GM18909 (cell line): ENCODE measurements at regions not wholly inside any gene's neighbourhood (a gene's known extent, or its start where the extent isn't known, plus 50 kb on each side); places are given as distances from the start of the nearest gene placed in this dataset.
"Not testable (repeated sequence)": the region's sequence is repeated elsewhere in the genome, so short reads cannot be mapped to it uniquely, and the experiment has no call there.

Experiments used
- ATAC-seq: cut with Tn5 transposase; IDR thresholded peaks from one replicate; pipeline ENCODE4 v1.9.1; 2021; ENCODE audit warnings: mild to moderate bottlenecking; ENCODE audit not compliant: unreplicated experiment, poor library complexity

- no peak for ATAC-seq
Measured at GRCh38 chr3:34399401-34399800, 601.0 kb downstream of the PDCD6IP start.

- no peak for ATAC-seq
Measured at GRCh38 chr3:34405159-34405558, 606.7 kb downstream of the PDCD6IP start.

- no peak for ATAC-seq
Measured at GRCh38 chr3:34407281-34407680, 608.9 kb downstream of the PDCD6IP start.

- ATAC-seq = no peak
Measured at GRCh38 chr3:34408088-34408487, 609.7 kb downstream of the PDCD6IP start.

GRCh38 chr3:34411596-34411995 is 613.2 kb downstream of the PDCD6IP start:
- no peak for ATAC-seq

- no peak for ATAC-seq
Measured at GRCh38 chr3:34419801-34420200, 621.4 kb downstream of the PDCD6IP start.

- no peak for ATAC-seq
Measured at GRCh38 chr3:34421762-34422161, 623.3 kb downstream of the PDCD6IP start.

GRCh38 chr3:34439796-34440195 is 641.4 kb downstream of the PDCD6IP start:
- ATAC-seq = no peak

- ATAC-seq = no peak
Measured at GRCh38 chr3:34444137-34444536, 645.7 kb downstream of the PDCD6IP start.

GRCh38 chr3:34449305-34449704 is 650.9 kb downstream of the PDCD6IP start:
- no peak for ATAC-seq

GRCh38 chr3:34463414-34463813 is 665.0 kb downstream of the PDCD6IP start:
- no peak for ATAC-seq

GRCh38 chr3:34464646-34465045 is 666.2 kb downstream of the PDCD6IP start:
- no peak for ATAC-seq

- no peak for ATAC-seq
Measured at GRCh38 chr3:34475851-34476250, 677.4 kb downstream of the PDCD6IP start.

- ATAC-seq = no peak
Measured at GRCh38 chr3:34483311-34483887, 685.0 kb downstream of the PDCD6IP start.

GRCh38 chr3:34504366-34504765 is 705.9 kb downstream of the PDCD6IP start:
- no peak for ATAC-seq

- ATAC-seq = no peak
Measured at GRCh38 chr3:34504775-34505174, 706.3 kb downstream of the PDCD6IP start.

GRCh38 chr3:34508732-34509131 is 710.3 kb downstream of the PDCD6IP start:
- ATAC-seq = no peak

- ATAC-seq = no peak
Measured at GRCh38 chr3:34511891-34512290, 713.5 kb downstream of the PDCD6IP start.

- ATAC-seq = not testable (repeated sequence)
Measured at GRCh38 chr3:34519008-34519407, 720.6 kb downstream of the PDCD6IP start.

GRCh38 chr3:34531156-34531555 is 732.7 kb downstream of the PDCD6IP start:
- ATAC-seq = no peak

- no peak for ATAC-seq
Measured at GRCh38 chr3:34533451-34533850, 735.0 kb downstream of the PDCD6IP start.

GRCh38 chr3:34534013-34534412 is 735.6 kb downstream of the PDCD6IP start:
- ATAC-seq = no peak

- no peak for ATAC-seq
Measured at GRCh38 chr3:34544136-34544535, 745.7 kb downstream of the PDCD6IP start.
